RKO (cell line): ENCODE measurements at regions not wholly inside any gene's neighbourhood (a gene's known extent, or its start where the extent isn't known, plus 50 kb on each side); places are given as distances from the start of the nearest gene placed in this dataset.
A peak's percentile ranks its signal among the peaks of the same experiment; 100 is the strongest.
"Not testable (repeated sequence)": the region's sequence is repeated elsewhere in the genome, so short reads cannot be mapped to it uniquely, and the experiment has no call there.

ENCODE experiments used
- DNase-seq: peaks from one replicate; pipeline ENCODE4 v3.0.0-alpha.2; 2016; ENCODE audit warnings: low spot score

DNA sequence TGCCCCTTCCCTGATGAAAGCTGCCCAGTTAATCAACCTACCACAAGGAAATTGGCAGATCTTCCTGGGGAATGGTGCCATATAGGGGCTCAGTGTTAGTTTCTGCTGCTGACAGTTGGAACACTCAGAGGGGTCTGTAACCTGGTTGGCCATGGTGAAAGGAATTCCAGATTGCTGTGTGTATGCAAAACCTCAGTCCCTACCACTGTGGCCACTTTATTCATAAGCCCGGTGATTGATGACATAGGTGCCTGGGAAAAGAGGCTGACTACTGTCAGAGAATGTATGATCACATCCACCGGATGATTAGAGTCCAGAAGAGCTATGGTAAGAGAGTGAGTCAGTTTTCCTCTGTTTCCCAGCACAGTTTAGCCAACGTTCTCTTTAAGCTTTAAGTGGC is 363.9 kb upstream of the NPAP1 start:
- DNase-seq, result not testable (repeated sequence)

DNA sequence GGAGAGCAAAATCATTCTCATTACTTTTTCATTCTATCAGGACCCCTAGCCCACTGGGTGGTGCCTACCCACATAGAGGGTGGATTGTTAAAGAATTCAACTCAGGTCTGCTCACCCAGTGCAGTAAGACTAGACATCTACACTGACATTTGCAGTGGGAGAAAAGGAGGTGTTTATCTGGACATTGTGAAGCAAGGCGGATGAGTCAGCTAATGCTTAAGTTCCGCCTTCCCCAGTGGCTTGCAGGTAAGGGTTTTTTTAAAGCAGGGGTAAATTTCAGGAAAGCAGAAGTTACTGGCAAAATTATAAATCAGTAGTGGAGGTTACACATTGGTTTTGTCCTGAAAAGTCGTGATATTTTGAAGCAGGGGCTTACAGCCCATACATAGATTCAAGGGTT is 359.2 kb upstream of the NPAP1 start:
- not testable (repeated sequence) for DNase-seq

DNA sequence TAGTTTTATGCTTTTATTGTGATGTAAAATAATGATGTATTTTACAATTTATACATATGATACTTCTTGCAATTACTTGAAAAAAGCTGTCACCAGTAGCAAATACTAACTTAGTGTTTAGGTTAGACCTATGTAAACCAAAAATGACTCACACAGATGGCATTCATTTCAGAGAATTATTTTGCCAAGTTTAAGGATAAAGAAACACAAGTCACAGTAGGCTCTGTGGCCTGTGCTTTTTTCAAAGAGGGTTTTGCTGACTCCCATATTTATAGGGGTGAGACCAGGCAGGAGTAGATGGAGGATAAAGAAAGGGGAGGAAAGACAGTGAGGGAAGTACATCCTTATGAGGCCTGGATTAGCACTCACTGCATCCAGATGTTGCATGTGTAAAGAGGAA is 356.6 kb upstream of the NPAP1 start:
- no peak for DNase-seq

DNA sequence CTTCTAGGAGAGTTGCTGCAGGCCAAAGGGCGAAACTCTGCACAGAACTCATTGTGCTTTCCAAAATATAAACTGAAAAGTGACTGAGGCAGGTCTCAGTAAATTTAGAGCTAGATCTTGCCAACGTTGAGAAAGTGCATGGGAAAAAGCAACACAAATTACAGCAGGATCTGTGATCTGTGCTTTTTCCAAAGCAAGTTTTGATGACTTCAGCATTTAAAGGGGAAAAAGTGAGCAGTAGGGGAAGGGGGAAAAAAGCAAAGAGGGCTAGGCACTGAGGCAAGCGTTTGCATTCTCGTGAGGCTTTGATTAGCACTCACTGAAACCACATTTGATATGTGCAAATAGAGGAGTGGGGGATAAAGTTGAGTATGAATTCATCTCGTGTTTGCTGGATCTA is 351.5 kb upstream of the NPAP1 start:
- not testable (repeated sequence) for DNase-seq

DNA sequence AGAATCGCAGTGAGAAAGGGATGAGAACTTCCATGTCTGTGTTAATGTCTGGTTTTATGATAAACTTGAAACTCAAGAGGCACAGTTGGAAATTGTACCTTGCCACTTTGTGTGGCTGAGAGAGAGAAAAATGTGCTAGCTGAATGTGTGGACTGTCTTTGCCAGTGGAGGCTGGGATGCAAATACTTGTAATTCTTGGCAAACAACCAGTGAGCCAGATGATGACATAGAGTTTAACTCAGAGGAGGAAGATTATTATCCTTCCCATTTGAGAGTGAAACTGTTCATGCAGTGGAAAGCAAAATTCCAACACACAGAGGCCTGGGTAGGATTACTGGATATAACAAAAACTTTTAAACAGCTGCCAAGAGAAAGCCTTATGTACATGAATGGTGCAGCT is 349.1 kb upstream of the NPAP1 start:
- not testable (repeated sequence) for DNase-seq

DNA sequence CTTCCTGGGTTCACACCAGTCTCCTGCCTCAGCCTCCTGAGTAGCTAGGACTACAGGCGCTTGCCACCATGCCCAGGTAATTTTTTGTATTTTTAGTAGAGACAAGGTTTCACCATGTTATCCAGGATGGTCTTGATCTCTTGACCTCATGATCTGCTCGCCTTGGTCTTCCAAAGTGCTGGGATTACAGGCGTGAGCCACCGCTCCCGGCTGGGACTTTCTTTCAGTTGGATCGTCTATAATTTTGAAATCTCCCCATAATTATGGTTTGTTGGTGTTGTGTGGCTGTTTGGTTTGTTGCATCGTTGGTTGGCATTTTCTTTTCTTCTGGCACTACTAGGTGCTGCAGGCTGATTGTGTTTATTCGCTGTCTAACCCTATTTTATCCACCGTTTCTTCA is 343.6 kb upstream of the NPAP1 start:
- DNase-seq, result not testable (repeated sequence)

DNA sequence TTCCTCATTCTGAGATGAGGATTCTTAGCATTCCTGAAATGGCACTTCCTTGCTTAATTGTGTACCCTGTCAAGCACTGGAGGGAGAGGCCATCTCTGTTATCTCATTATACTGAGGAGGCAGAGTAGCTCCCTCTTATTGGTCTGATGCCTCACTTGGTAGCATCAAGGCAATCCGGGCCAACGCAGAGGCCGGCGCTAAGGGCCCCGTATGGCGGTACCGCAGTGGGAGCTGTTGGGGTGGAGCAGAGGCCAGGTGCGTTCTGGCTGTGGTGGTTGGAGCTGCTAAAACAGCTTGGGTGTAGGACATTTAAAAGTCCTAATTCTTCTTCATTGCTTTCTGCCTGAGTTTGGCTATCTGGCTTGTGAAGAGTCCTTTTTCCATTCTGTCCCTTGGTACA is 333.7 kb upstream of the NPAP1 start:
- not testable (repeated sequence) for DNase-seq

DNA sequence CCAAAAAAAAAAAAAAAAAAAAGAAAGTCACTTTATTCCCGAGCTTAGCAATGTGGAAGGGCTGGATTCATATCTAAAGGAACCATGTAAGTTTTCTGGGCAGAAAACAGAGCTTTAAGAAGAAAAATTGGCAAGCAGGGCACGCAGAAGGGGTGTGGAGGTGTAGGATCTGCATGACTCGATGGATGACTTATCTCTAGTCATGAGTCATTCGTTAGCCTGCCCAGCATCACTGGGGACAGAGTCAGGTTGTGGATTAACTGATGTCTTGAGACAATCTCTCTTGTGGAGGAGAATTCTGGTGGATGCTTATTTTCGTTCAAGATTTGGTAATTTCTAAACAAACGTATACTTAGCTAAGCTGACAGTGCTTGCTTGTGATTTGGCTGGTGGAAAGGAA is 322.8 kb upstream of the NPAP1 start:
- DNase-seq, result peak; percentile 30

DNA sequence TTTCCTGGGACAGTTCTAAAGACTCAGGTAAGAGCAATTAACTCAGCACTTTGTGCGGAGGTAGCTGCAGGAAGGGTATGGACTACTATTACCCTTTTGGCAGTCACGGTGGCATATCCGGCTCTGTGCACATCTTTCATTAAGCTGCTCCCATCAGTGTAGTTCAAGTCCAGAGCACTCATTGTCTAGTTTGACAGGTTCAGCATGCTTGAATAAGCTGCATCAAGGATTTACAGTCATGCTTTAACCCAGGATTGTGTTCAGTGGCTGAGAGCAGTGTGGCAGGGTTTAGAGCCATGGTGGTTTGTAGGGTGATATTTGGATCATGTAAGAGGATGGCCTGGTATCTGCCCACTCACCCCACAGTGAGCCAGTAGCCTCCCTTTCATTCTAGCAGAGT is 294.5 kb upstream of the NPAP1 start:
- DNase-seq, result not testable (repeated sequence)

DNA sequence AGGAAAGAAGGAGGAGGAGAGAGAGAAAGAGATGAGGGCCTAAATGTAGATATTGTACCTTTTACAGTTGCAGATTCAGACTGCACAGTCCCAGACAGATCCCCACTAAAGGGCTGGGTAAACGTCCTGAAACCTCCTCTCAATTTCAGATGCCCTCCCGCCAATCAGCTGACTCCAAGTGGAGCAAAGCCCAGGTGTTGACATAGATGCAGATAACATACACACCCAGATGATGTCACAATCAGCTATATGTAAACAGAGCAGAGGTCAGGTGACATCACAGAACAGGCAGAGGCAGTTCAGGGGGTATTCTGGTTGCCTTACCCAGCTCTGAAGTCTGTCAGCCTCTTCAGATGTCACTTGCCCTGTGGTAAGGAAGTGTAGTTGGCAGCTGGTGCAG is 290.3 kb upstream of the NPAP1 start:
- DNase-seq, result not testable (repeated sequence)

DNA sequence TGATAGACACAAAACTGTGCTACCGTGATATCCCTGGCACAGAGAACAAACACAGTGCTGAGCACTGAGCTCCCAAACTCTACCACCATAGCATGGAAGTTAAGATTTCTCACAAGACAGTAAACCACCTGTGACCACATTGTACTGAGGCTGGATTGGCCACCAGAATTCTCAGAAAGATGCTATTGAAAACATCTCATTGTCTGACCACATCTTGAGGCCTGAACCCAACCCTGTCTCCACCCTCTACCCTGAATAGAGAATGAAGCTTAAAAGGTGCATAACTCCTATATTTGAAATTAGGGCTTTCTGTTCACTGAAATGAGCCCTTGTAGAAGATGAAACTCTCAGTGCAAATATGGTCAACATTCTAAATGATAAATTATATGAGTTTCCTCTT is 281.3 kb upstream of the NPAP1 start:
- DNase-seq, result no peak

DNA sequence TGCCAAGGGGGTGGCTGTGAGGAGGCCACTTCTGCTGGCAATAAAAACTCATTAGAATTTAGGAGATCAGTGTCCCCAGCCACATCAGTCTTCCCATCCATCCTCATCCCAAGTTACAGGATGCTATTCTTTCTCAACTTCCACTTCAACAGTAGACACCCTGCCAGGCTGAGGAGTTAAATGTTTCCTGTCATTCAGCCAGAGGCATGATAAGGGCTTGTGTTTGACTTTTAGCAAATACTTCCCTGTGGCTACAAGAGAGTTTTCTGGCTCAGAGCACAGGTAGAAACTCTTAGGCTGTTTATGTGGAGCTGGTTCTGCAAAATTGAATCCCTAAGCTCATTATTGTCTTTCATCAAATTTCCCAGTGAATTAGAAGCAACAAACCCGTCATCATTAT is 262.9 kb upstream of the NPAP1 start:
- not testable (repeated sequence) for DNase-seq

DNA sequence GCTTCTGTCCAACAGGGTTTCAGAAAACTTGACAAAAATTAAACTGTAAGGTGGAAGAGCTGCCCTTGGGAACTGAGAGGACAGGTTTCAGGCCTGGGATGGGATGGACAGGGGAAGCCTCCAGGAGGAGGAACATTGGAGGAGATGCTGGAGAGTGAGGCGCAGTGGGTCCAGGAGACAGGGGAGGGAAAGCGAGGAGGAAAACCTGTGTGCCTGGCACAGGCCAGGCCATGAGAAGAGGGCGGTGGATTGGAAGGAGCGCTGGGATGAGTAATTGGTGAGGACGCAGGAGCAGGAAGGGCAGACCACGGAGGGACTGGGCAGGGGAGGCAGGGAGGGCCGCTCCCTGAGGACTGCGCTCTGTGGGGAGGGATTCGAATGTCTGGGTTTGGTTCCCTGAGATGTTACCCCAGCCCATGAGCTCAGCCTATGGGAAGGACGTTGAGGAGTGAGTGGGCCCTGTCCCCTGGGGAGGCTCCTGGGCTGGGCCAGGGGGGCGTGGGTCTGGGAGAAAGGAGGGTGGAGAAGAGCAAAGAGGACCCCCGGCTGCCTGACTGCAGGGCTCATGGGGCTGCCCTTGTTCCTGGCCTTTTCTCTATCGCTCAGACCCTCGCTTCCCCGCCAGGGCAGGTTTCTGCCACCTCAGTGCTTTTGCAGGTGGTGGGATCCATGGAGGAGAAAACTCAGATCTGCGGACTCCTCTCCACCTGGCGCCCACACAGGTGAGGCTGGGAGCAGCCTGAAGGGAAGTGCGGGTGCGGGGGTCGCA is 249.1 kb upstream of the NPAP1 start:
- DNase-seq, result not testable (repeated sequence)

DNA sequence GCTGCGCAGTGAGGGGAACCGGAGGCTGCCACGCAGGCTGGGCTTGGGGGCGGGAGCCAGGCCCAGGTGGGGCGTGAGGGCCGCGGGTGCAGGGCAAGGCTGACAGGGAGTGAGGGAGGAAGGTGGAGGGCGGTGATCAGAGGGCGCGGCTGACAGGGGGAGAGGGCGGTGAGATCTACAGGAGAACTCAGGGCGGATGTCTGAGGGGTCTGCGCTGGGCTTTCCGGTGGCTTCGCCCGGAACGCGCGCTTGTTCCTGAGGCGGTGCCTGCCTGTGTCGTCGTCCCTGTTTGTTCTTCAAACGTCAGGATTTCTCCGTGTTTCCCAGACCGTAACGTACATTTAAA is 248.5 kb upstream of the NPAP1 start:
- not testable (repeated sequence) for DNase-seq

DNA sequence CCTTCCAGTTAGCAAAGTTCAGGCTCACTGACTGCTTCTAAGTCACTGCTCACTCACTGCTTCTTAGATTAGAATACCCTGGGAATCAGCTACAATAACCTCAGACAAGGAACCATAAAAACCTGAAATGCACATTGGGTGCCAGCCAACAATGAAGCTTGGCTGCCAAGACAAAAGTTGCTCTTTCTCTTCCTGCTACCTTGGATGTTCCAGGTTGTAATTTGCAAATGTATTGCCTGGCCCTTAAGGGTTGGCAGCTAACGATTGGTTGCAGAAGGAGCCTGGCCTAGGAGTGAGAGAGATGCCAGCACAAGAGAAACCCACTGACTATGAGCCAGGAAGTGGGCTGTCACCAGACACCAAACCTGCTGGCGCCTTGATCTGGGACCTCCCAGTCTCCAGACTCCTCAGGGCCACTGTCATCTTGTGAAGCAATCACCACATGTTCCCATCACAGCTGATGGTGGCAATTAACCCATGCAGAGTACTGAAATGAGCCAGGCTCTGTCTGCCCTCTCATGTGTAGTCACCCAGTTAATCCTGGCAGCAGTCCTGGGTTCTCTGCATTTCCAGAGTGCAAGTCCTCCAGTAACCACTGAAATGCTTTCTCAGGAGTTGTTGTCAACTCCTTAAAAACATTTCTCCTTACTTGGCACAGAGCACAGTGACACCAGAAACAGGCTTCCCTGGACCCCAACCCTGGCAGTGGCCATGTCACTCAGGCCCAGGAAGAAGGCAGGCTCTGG is 240.3 kb upstream of the NPAP1 start:
- DNase-seq, result not testable (repeated sequence)

DNA sequence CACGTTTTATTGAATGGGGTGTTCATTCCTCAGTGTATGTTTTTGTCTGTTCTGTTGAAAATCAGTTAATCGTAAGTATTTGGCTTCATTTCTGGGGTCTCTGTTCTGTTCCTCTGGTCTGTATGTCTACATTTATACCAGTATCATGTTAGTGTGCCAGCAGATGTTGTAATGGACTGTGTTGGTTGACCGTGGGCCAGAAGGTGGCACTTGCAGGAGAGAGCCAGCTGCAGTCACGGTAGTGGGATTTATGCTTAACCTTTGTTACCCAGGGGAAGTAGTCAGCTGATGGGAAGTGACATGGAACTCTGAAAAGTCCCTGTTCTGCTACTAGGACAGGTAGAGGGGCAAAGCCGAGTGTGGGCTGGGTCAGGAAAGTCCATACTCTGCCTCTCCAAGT is 238.3 kb upstream of the NPAP1 start:
- DNase-seq, result not testable (repeated sequence)

DNA sequence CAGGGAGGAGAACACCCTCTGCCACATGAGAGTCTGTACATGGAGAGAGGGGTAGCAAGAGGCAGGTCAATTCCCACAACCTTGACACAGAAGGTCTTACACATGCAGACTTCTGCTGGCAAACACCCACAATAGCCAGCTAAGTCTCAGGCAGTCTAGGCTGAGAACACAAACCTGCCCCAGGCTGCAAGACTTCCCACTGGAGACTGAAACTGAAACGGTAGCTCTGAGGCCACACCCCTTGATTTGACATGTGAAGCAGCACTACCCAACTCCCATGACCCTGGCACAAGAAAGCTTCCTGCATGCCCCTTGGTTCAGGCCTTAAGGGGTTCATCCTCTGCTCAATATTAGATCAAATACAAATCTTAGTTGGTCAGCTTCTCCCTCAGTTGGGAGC is 237.8 kb upstream of the NPAP1 start:
- DNase-seq, result not testable (repeated sequence)

DNA sequence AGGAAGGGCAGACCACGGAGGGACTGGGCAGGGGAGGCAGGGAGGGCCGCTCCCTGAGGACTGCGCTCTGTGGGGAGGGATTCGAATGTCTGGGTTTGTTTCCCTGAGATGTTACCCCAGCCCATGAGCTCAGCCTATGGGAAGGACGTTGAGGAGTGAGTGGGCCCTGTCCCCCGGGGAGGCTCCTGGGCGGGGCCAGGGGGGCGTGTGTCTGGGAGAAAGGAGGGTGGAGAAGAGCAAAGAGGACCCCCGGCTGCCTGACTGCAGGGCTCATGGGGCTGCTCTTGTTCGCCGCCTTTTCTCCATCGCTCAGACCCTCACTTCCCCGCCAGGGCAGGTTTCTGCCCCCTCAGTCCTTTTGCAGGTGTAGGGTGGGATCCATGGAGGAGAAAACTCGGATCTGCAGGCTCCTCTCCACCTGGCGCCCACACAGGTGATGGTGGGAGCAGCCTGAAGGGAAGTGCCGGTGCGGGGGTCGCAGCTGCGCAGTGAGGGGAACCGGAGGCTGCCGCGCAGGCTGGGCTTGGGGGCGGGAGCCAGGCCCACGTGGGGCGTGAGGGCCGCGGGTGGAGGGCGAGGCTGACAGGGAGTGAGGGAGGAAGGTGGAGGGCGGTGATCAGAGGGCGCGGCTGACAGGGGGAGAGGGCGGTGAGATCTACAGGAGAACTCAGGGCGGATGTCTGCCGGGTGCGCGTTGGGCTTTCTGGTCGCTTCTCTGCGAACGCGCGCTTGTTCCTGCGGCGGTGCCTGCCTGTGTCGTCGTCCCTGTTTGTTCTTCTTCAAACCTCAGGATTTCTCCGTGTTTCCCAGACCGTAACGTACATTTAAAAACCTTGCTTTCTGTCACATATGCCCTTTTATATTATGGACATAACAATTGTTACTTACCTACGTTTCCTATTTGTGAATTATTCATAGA is 198.2 kb upstream of the NPAP1 start:
- not testable (repeated sequence) for DNase-seq

DNA sequence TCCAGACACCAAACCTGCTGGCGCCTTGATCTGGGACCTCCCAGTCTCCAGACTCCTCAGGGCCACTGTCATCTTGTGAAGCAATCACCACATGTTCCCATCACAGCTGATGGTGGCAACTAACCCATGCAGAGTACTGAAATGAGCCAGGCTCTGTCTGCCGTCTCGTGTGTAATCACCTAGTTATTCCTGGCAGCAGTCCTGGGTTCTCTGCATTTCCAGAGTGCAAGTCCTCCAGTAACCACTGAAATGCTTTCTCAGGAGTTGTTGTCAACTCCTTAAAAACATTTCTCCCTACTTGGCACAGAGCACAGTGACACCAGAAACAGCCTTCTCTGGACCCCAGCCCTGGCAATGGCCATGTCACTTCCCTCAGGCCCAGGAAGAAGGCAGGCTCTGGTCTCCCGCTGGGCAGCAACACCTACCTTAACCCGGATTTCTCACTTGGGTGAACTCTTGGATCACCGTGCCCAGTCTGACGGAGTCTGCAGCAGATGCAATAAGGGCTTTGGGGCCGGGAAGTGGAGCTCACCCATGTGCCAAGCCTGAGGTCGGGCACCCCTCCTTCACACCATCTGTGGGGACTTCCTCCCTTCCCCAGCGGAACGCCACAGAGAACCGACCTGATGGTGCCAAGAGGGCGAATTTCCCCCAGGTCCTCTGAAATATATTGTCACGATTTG is 189.5 kb upstream of the NPAP1 start:
- not testable (repeated sequence) for DNase-seq

DNA sequence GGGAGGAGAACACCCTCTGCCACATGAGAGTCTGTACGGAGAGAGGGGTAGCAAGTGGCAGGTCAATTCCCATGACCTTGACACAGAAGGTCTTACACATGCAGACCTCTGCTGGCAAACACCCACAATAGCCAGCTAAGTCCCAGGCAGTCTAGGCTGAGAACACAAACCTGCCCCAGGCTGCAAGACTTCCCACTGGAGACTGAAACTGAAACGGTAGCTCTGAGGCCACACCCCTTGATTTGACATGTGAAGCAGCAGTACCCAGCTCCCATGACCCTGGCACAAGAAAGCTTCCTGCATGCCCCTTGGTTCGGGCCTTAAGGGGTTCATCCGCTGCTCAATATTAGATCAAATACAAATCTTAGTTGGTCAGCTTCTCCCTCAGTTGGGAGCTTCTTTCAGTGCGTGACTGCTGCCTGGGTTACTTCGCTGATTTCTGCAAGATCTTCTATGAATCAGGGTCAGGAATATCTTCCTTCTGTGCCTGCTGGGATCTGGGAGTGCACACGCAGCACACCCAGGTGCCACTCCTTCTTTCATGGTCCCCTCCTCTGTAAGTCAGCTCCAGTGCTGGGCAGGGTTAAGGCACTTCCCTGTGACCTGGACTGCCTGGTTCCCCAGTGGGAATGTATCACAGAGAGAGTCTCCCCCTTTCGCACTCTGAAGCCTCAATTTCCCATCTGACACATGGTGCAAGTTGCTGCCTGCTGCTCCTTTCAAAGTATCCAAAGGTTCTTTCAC is 187.2 kb upstream of the NPAP1 start:
- not testable (repeated sequence) for DNase-seq

DNA sequence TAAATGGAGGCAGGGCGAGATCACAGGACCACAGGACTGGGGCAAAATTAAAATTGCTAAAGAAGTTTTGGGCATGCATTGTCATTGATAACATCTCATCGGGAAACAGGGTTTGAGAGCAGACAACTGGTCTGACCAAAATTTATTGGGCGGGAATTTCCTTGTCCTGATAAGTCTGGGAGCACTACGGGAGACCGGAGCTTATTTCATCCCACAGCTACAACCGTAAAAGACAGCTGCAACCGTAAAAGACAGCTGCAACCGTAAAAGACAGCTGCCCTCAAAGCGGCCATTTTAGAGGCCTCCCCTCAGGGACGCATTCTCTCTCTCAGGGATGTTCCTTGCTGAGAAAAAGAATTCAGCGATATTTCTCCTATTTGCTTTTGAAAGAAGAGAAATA is 170.4 kb upstream of the NPAP1 start:
- not testable (repeated sequence) for DNase-seq
